Activated CD4-positive, alpha-beta memory T cell treated with anti-CD3 and anti-CD28 coated beads, Interleukin-2, amount 10 ng/mL, durations not matched to agents 7 days and 5 days (primary cell): ENCODE measurements at regions not wholly inside any gene's neighbourhood (a gene's known extent, or its start where the extent isn't known, plus 50 kb on each side); places are given as distances from the start of the nearest gene placed in this dataset.

Source experiments
- CTCF ChIA-PET: fragments of 350-600 bp; sonication (Branson Sonifier 250); formaldehyde crosslinking; loops from one replicate; lab custom pipeline; 2021; ENCODE audit warnings: antibody characterized with exemption, inconsistent platforms; lab: Charles Lee
- POLR2A ChIA-PET: fragments of 350-600 bp; sonication (Branson Sonifier 250); formaldehyde crosslinking; loops from one replicate; lab custom pipeline; 2021; ENCODE audit warnings: antibody characterized with exemption; lab: Charles Lee
- DNase-seq: peaks from one replicate; pipeline ENCODE4 v3.0.0-alpha.2; 2020
- H3K27ac Mint-ChIP-seq: one replicate; pipeline ENCODE4 v1.8.0; 2021; ENCODE audit warnings: mild to moderate bottlenecking, mixed read lengths
- H3K27me3 Mint-ChIP-seq: one replicate; pipeline ENCODE4 v1.8.0; 2021; ENCODE audit warnings: mixed read lengths
- H3K36me3 Mint-ChIP-seq: one replicate; pipeline ENCODE4 v1.8.0; 2021; ENCODE audit warnings: low read depth, mixed read lengths
- H3K4me1 Mint-ChIP-seq: one replicate; pipeline ENCODE4 v1.8.0; 2021; ENCODE audit warnings: mixed read lengths
- H3K4me3 Mint-ChIP-seq: one replicate; pipeline ENCODE4 v1.8.0; 2021; ENCODE audit warnings: mild to moderate bottlenecking, mixed read lengths
- H3K9me3 Mint-ChIP-seq: one replicate; pipeline ENCODE4 v1.8.0; 2021; ENCODE audit warnings: mixed read lengths

- Mint-ChIP-seq H3K27ac (no peak overlapping the region), H3K9me3 (peaks cover 5% of the 10 kb centered on the region), H3K27me3 (no peaks in the 10 kb centered on the region), H3K4me1 (no peaks in the 10 kb centered on the region), H3K36me3 (no peaks in the 10 kb centered on the region), H3K4me3 (no peak overlapping the region)
- DNase-seq = no peak
- ChIA-PET POLR2A (no interaction called here), CTCF (no interaction called here)
These were observed 381.6 kb downstream of the GJA1 start for GRCh38 chr6:121816906-121817540.

DNA sequence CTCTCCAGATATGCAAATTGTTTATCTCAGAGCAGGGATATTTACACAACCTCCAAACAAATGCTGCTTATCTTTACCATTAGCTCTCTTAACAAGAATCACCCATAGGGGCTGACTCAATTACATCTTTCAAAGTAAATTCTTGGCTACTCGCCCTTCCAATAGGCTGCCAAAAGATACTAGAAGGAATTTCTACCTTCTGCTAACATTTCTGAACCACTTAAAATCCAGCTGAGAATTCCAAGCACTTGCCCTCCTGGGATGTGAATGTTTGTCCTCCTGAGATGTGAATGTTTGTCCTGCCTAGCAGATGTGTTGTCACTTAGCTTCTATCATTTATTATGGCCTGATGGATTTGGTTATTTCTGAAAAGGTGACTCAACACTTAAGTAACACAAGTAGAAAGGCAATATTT lies 388.0 kb downstream of the GJA1 start:
- POLR2A ChIA-PET = no interaction called here
- Mint-ChIP-seq H3K27me3 (no peaks in the 10 kb centered on the region), H3K9me3 (peaks cover 5% of the 10 kb centered on the region), H3K27ac (no peak overlapping the region), H3K36me3 (no peaks in the 10 kb centered on the region), H3K4me1 (no peaks in the 10 kb centered on the region), H3K4me3 (no peak overlapping the region)
- no peak for DNase-seq
- CTCF ChIA-PET = no interaction called here

GRCh38 chr6:121826156-121826810 lies 390.8 kb downstream of the GJA1 start:
- Mint-ChIP-seq H3K36me3 (no peaks in the 10 kb centered on the region), H3K27ac (no peak overlapping the region), H3K4me1 (no peaks in the 10 kb centered on the region), H3K27me3 (no peaks in the 10 kb centered on the region), H3K9me3 (no peaks in the 10 kb centered on the region), H3K4me3 (no peak overlapping the region)
- ChIA-PET POLR2A (no interaction called here), CTCF (no interaction called here)
- no peak for DNase-seq

GRCh38 chr6:121828146-121828886 lies 392.9 kb downstream of the GJA1 start:
- Mint-ChIP-seq H3K4me1 (no peaks in the 10 kb centered on the region), H3K9me3 (no peaks in the 10 kb centered on the region), H3K36me3 (no peaks in the 10 kb centered on the region), H3K4me3 (no peak overlapping the region), H3K27ac (no peak overlapping the region), H3K27me3 (no peaks in the 10 kb centered on the region)
- CTCF ChIA-PET = no interaction called here
- no peak for DNase-seq
- POLR2A ChIA-PET = no interaction called here

DNA sequence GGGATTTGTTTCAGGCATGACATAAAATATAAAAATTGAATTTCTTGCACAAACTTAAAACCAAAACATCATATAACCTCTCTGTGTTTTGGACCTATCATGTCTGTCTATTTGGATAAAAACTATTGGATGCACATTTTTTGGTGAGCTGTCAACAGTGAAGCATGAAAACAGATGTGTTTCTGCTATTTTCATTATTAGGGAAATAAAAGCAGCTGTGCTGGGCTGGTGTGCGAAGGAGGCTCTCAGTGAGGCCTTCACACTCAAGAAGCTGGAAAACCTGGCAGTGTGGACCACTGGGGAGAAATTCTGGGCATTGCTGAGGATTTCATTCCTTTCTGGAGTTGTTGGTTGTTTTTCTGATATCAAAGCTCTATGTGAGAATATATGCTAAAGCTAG lies 395.3 kb downstream of the GJA1 start:
- Mint-ChIP-seq H3K36me3 (no peaks in the 10 kb centered on the region), H3K4me1 (no peaks in the 10 kb centered on the region)
- CTCF ChIA-PET = no interaction called here

DNA sequence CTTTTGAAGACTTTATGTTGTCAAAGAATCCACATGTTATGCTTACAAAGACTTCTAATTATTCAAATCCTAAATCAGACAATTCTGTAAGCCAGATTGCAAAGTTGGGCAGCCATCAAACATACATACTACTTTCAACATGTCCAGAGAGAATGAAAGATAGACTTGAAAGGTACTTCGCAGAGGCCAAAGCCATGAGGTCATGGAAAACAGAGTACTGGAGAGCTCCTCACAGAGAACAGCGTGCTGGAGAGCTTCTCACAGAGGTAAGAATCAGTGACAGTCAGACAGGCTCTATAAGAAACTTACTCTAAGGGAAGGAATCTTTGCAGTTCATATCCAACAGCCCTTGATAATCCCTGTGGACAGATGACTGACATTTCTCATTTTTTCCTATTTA lies 400.2 kb downstream of the GJA1 start:
- Mint-ChIP-seq H3K27me3 (no peaks in the 10 kb centered on the region), H3K36me3 (no peaks in the 10 kb centered on the region), H3K4me3 (no peak overlapping the region), H3K27ac (no peak overlapping the region), H3K4me1 (no peaks in the 10 kb centered on the region), H3K9me3 (no peaks in the 10 kb centered on the region)
- no peak for DNase-seq
- ChIA-PET CTCF (no interaction called here), POLR2A (no interaction called here)

More for the DNA sequence above, 395.3 kb downstream of the GJA1 start:
- no peak overlapping the region for H3K27ac Mint-ChIP-seq
- POLR2A ChIA-PET = no interaction called here
- H3K9me3 Mint-ChIP-seq = no peaks in the 10 kb centered on the region
- DNase-seq = no peak
- H3K27me3 Mint-ChIP-seq = no peaks in the 10 kb centered on the region
- H3K4me3 Mint-ChIP-seq = no peak overlapping the region

GRCh38 chr6:121837545-121838229 lies 402.2 kb downstream of the GJA1 start:
- POLR2A ChIA-PET = no interaction called here
- no peak overlapping the region for H3K4me3 Mint-ChIP-seq
- CTCF ChIA-PET = no interaction called here

DNA sequence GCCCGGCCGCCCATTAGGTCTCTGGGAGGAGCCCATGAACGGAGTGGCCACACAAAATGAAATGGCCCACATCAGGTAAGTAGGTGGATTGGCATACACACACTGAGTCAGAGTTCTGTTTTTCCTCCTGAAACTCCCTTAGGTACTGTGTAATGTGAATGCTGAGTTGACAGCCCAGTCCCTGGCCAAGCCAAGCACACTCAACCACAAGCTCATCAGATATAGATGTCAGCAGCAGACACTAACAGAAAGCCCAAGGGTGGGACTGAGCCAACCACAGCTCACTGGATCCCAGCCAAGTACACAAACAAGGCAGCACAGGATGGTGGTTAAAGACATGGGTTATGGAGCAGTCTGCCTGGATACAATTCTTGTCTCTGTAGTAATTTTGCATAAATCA lies 403.4 kb downstream of the GJA1 start:
- H3K9me3 Mint-ChIP-seq = no peaks in the 10 kb centered on the region
- H3K36me3 Mint-ChIP-seq = no peaks in the 10 kb centered on the region
- ChIA-PET POLR2A (no interaction called here), CTCF (no interaction called here)
- no peak overlapping the region for H3K4me3 Mint-ChIP-seq
- no peak overlapping the region for H3K27ac Mint-ChIP-seq
- H3K4me1 Mint-ChIP-seq = no peaks in the 10 kb centered on the region
- DNase-seq = no peak
- no peaks in the 10 kb centered on the region for H3K27me3 Mint-ChIP-seq

More at GRCh38 chr6:121837545-121838229, 402.2 kb downstream of the GJA1 start:
- DNase-seq = no peak
- H3K27ac Mint-ChIP-seq = no peak overlapping the region
- no peaks in the 10 kb centered on the region for H3K4me1 Mint-ChIP-seq
- no peaks in the 10 kb centered on the region for H3K27me3 Mint-ChIP-seq
- no peaks in the 10 kb centered on the region for H3K9me3 Mint-ChIP-seq
- no peaks in the 10 kb centered on the region for H3K36me3 Mint-ChIP-seq

DNA sequence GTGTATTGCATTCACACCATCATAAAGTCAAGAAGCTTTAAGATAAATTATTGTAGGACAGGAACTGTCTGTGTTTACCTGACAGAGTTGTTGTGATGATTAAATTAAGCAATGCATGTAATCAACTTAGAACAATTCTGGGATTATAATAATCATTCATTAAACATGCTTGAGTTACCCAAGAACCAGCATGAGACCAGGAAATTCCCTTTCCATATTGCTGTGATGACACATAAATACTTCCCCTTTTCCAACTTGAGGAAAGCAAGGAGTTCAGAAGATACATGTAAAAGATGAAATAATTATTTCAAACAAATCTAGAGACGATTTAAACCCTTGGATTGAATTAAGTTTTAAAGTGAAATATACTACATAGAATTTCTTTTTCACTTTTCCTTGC lies 404.4 kb downstream of the GJA1 start:
- no peaks in the 10 kb centered on the region for H3K36me3 Mint-ChIP-seq
- H3K27me3 Mint-ChIP-seq = no peaks in the 10 kb centered on the region
- H3K4me1 Mint-ChIP-seq = no peaks in the 10 kb centered on the region
- H3K4me3 Mint-ChIP-seq = no peak overlapping the region
- ChIA-PET CTCF (no interaction called here), POLR2A (no interaction called here)
- no peaks in the 10 kb centered on the region for H3K9me3 Mint-ChIP-seq
- H3K27ac Mint-ChIP-seq = no peak overlapping the region
- DNase-seq = no peak

GRCh38 chr6:121844898-121845297 lies 409.5 kb downstream of the GJA1 start:
- ChIA-PET CTCF (no interaction called here), POLR2A (no interaction called here)
- H3K27me3 Mint-ChIP-seq = no peaks in the 10 kb centered on the region
- no peaks in the 10 kb centered on the region for H3K36me3 Mint-ChIP-seq
- H3K9me3 Mint-ChIP-seq = no peaks in the 10 kb centered on the region
- DNase-seq = no peak
- H3K4me1 Mint-ChIP-seq = no peaks in the 10 kb centered on the region
- H3K27ac Mint-ChIP-seq = no peak overlapping the region
- H3K4me3 Mint-ChIP-seq = no peak overlapping the region

- ChIA-PET CTCF (no interaction called here), POLR2A (no interaction called here)
- Mint-ChIP-seq H3K27me3 (no peaks in the 10 kb centered on the region), H3K36me3 (no peaks in the 10 kb centered on the region), H3K4me1 (no peaks in the 10 kb centered on the region), H3K4me3 (no peak overlapping the region), H3K27ac (no peak overlapping the region), H3K9me3 (no peaks in the 10 kb centered on the region)
- DNase-seq = no peak
These were observed 412.5 kb downstream of the GJA1 start for GRCh38 chr6:121847806-121848522.

GRCh38 chr6:121848523-121849255 lies 413.2 kb downstream of the GJA1 start:
- Mint-ChIP-seq H3K36me3 (no peaks in the 10 kb centered on the region), H3K4me1 (no peaks in the 10 kb centered on the region), H3K4me3 (no peak overlapping the region), H3K9me3 (no peaks in the 10 kb centered on the region), H3K27ac (no peak overlapping the region), H3K27me3 (no peaks in the 10 kb centered on the region)
- POLR2A ChIA-PET = no interaction called here
- CTCF ChIA-PET = no interaction called here
- no peak for DNase-seq
